ENCODE measurements at regions not wholly inside any gene's neighbourhood (a gene's known extent, or its start where the extent isn't known, plus 50 kb on each side); places are given as distances from the start of the nearest gene placed in this dataset.

- TF ChIP-seq POLR2AphosphoS5 (IDR thresholded peaks at IDR 0.05; ENCODE audit: borderline replicate concordance, low read depth, low read length) (no peak), EZH2 (IDR thresholded peaks at IDR 0.05) (no peak), FOXP2 (optimal IDR thresholded peaks at IDR 0.05; ENCODE audit: control extremely low read depth, extremely low read length, insufficient read depth) (no peak)
These were observed 144.1 kb upstream of the AJAP1 start for GRCh38 chr1:4510276-4510691.
